Endodermal cell (in vitro differentiated cells): ENCODE measurements at regions not wholly inside any gene's neighbourhood (a gene's known extent, or its start where the extent isn't known, plus 50 kb on each side); places are given as distances from the start of the nearest gene placed in this dataset.
A peak's percentile ranks its signal among the peaks of the same experiment; 100 is the strongest.

Source experiments
- DNase-seq: peaks from one replicate; pipeline ENCODE4 v3.0.0-alpha.2; 2017
- H3K27ac ChIP-seq: 2 replicates; pipeline ENCODE4 v1.5.1; 2013; ENCODE audit warnings: mild to moderate bottlenecking, low read depth, low read length, moderate library complexity
- H3K27me3 ChIP-seq: 2 replicates; pipeline ENCODE4 v1.6.1; 2013; ENCODE audit warnings: mild to moderate bottlenecking, low read length, moderate library complexity; ENCODE audit not compliant: insufficient read depth, control insufficient read depth, poor library complexity, severe bottlenecking
- H3K36me3 ChIP-seq: 2 replicates; pipeline ENCODE4 v1.7.0; 2013; ENCODE audit warnings: mild to moderate bottlenecking, low read length, moderate library complexity; ENCODE audit not compliant: control insufficient read depth, insufficient read depth
- H3K4me1 ChIP-seq: one replicate; pipeline ENCODE4 v1.7.0; 2013; ENCODE audit warnings: low read length; ENCODE audit not compliant: control insufficient read depth, insufficient read depth
- H3K4me3 ChIP-seq: 2 replicates; pipeline ENCODE4 v1.5.1; 2013; ENCODE audit warnings: mild to moderate bottlenecking, low read length, moderate library complexity
- H3K9ac ChIP-seq: 2 replicates; pipeline ENCODE4 v1.6.1; 2013; ENCODE audit warnings: mild to moderate bottlenecking, low read length, moderate library complexity; ENCODE audit not compliant: poor library complexity, severe bottlenecking; ENCODE audit errors: extremely low read depth
- H3K9me3 ChIP-seq: 2 replicates; pipeline ENCODE4 v1.6.1; 2013; ENCODE audit warnings: mild to moderate bottlenecking, low read length, moderate library complexity; ENCODE audit not compliant: control insufficient read depth
- H3K27ac Mint-ChIP-seq: 2 replicates; pipeline ENCODE4 v1.8.0; 2020; ENCODE audit warnings: mixed read lengths
- H3K27me3 Mint-ChIP-seq: 2 replicates; pipeline ENCODE4 v1.8.0; 2021; ENCODE audit warnings: mild to moderate bottlenecking, mixed read lengths; ENCODE audit not compliant: insufficient read depth
- H3K36me3 Mint-ChIP-seq: 2 replicates; pipeline ENCODE4 v1.8.0; 2020; ENCODE audit warnings: low read depth, mixed read lengths
- H3K4me1 Mint-ChIP-seq: 2 replicates; pipeline ENCODE4 v1.8.0; 2020; ENCODE audit warnings: mixed read lengths
- H3K4me3 Mint-ChIP-seq: 2 replicates; pipeline ENCODE4 v1.8.0; 2020; ENCODE audit warnings: mild to moderate bottlenecking, moderate library complexity, mixed read lengths
- H3K9me3 Mint-ChIP-seq: 2 replicates; pipeline ENCODE4 v1.8.0; 2020; ENCODE audit warnings: mild to moderate bottlenecking, mixed read lengths
- CTCF ChIP-seq: fragments of 200-600 bp; sonication (generic); conservative IDR thresholded peaks from 2 replicates; pipeline ENCODE4 v1.5.0; 2021; ENCODE audit warnings: antibody characterized with exemption, mild to moderate bottlenecking
- WGBS, 2 experiments: methylation state at CpG; one replicate each; pipeline versions ENCODE4 v1.1.5 to v1.1.7; 2013; ENCODE audit warnings: missing lambda C conversion rate in 2 of 2, mixed read lengths in 1 of 2; ENCODE audit not compliant: insufficient coverage in 1 of 2, insufficient read length in 1 of 2; 5-methylcytosine and 5-hydroxymethylcytosine counted together

DNA sequence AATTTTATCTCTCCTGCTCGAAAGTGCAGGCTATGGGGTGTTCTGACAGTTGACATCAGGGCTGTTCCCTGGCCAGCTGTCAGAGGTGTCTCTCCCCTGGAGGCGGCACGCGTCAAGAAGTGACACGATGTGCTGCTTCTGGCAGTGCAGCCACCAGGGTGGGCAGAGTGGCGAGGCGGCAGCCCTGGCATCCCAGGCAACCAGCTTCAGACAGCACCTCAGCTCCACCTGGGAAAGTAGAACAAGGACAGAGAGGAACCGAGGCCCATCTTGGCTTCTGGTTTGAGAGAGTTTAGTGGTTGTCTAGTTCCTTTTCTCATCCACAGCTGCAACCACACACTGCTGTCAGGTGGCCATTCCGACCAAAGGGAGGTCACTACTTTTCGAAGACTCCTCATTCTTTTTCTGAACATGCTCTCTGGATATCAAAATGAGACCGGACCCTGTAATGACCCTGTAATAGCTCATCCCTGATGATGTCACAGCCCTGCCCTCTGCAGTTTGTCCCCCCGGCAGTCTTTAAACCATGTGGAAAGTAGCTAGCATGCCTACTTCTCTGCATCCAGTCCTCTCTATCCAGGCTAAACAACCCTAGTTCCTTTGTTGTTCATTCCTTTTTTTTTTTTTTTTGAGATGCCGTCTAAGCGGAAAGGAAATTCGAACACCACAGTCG is 381.0 kb upstream of the NRP1 start:
- Mint-ChIP-seq H3K4me3 (no peak overlapping the region), H3K36me3 (no peaks in the 10 kb centered on the region), H3K27ac (no peak overlapping the region), H3K9me3 (no peaks in the 10 kb centered on the region), H3K4me1 (no peaks in the 10 kb centered on the region), H3K27me3 (no peaks in the 10 kb centered on the region)
- no peak for DNase-seq
- peaks cover 4% of the 10 kb centered on the region for H3K9me3 ChIP-seq
- no peak overlapping the region for H3K27ac ChIP-seq
- 95 to 96% methylated on average over 9 to 16 of the region's 16 CpGs for WGBS, 2 experiments
- H3K4me1 ChIP-seq = no peaks in the 10 kb centered on the region
- H3K4me3 ChIP-seq = no peak overlapping the region
- no peak overlapping the region for H3K9ac ChIP-seq
- no peak for TF ChIP-seq CTCF
- no peaks in the 10 kb centered on the region for H3K27me3 ChIP-seq
- H3K36me3 ChIP-seq = no peaks in the 10 kb centered on the region

GRCh38 chr10:33712825-33713224 is 378.4 kb upstream of the NRP1 start:
- no peaks in the 10 kb centered on the region for H3K27me3 Mint-ChIP-seq
- H3K36me3 Mint-ChIP-seq = no peaks in the 10 kb centered on the region
- Histone ChIP-seq H3K36me3 (no peaks in the 10 kb centered on the region), H3K9ac (no peak overlapping the region), H3K27me3 (no peaks in the 10 kb centered on the region), H3K27ac (peak overlapping the region; percentile 67), H3K4me3 (no peak overlapping the region), H3K9me3 (no peaks in the 10 kb centered on the region), H3K4me1 (no peaks in the 10 kb centered on the region)
- no peak for TF ChIP-seq CTCF
- 84 to 85% methylated on average over 7 of the region's 7 CpGs for WGBS, 2 experiments
- H3K4me1 Mint-ChIP-seq = no peaks in the 10 kb centered on the region
- no peak overlapping the region for H3K27ac Mint-ChIP-seq
- no peak overlapping the region for H3K4me3 Mint-ChIP-seq
- H3K9me3 Mint-ChIP-seq = no peaks in the 10 kb centered on the region
- no peak for DNase-seq

- 91 to 94% methylated on average over 4 to 5 of the region's 5 CpGs for WGBS, 2 experiments
- no peak overlapping the region for H3K27ac ChIP-seq
- Mint-ChIP-seq H3K9me3 (no peaks in the 10 kb centered on the region), H3K4me1 (no peaks in the 10 kb centered on the region), H3K36me3 (no peaks in the 10 kb centered on the region), H3K27me3 (no peaks in the 10 kb centered on the region), H3K4me3 (no peak overlapping the region), H3K27ac (no peak overlapping the region)
- H3K36me3 ChIP-seq = no peaks in the 10 kb centered on the region
- H3K4me3 ChIP-seq = no peak overlapping the region
- no peak overlapping the region for H3K9ac ChIP-seq
- DNase-seq = no peak
- no peaks in the 10 kb centered on the region for H3K4me1 ChIP-seq
- TF ChIP-seq CTCF = no peak
- no peaks in the 10 kb centered on the region for H3K9me3 ChIP-seq
- no peaks in the 10 kb centered on the region for H3K27me3 ChIP-seq
Measured at GRCh38 chr10:33710006-33710405, 375.5 kb upstream of the NRP1 start.
